Progenitor cell of endocrine pancreas (in vitro differentiated cells): ENCODE measurements at regions not wholly inside any gene's neighbourhood (a gene's known extent, or its start where the extent isn't known, plus 50 kb on each side); places are given as distances from the start of the nearest gene placed in this dataset.

Source experiments
- DNase-seq: peaks from one replicate; pipeline ENCODE4 v3.0.0; 2021; ENCODE audit warnings: low spot score; ENCODE audit not compliant: unreplicated experiment
- H3K27ac Mint-ChIP-seq: 2 replicates; pipeline ENCODE4 v1.8.0; 2021; ENCODE audit warnings: mild to moderate bottlenecking, moderate library complexity, mixed read lengths
- H3K27me3 Mint-ChIP-seq: 2 replicates; pipeline ENCODE4 v1.8.0; 2021; ENCODE audit warnings: mixed read lengths
- H3K36me3 Mint-ChIP-seq: 2 replicates; pipeline ENCODE4 v1.8.0; 2022; ENCODE audit warnings: mixed read lengths; ENCODE audit not compliant: insufficient read depth
- H3K4me1 Mint-ChIP-seq: 2 replicates; pipeline ENCODE4 v1.8.0; 2021; ENCODE audit warnings: low read depth, mixed read lengths
- H3K4me3 Mint-ChIP-seq: 2 replicates; pipeline ENCODE4 v1.8.0; 2021; ENCODE audit warnings: low read depth, mild to moderate bottlenecking, moderate library complexity, mixed read lengths
- H3K9me3 Mint-ChIP-seq: 2 replicates; pipeline ENCODE4 v1.8.0; 2021; ENCODE audit warnings: low read depth, mixed read lengths
- CTCF ChIP-seq: fragments of 200-600 bp; sonication (generic); IDR thresholded peaks from one replicate; pipeline ENCODE4 v1.5.0; 2021; ENCODE audit warnings: antibody characterized with exemption, mild to moderate bottlenecking; ENCODE audit not compliant: unreplicated experiment

GRCh38 chr18:50444539-50444938, 69.7 kb downstream of the SKA1 start:
- Mint-ChIP-seq H3K9me3 (peaks cover 7% of the 10 kb centered on the region), H3K27ac (no peak overlapping the region), H3K27me3 (no peaks in the 10 kb centered on the region), H3K4me3 (no peak overlapping the region), H3K36me3 (peaks cover 5% of the 10 kb centered on the region), H3K4me1 (peaks cover 13% of the 10 kb centered on the region)
- no peak for TF ChIP-seq CTCF
- DNase-seq, result no peak

GRCh38 chr18:50446629-50447028, 71.8 kb downstream of the SKA1 start:
- no peaks in the 10 kb centered on the region for H3K4me1 Mint-ChIP-seq
- H3K27ac Mint-ChIP-seq, result no peak overlapping the region
- no peak for TF ChIP-seq CTCF
- H3K4me3 Mint-ChIP-seq, result no peak overlapping the region
- peaks cover 7% of the 10 kb centered on the region for H3K9me3 Mint-ChIP-seq
- DNase-seq, result no peak
- H3K36me3 Mint-ChIP-seq, result peaks cover 5% of the 10 kb centered on the region
- peaks cover 2% of the 10 kb centered on the region for H3K27me3 Mint-ChIP-seq

- peaks cover 5% of the 10 kb centered on the region for H3K36me3 Mint-ChIP-seq
- H3K27me3 Mint-ChIP-seq, result peaks cover 2% of the 10 kb centered on the region
- H3K4me1 Mint-ChIP-seq, result no peaks in the 10 kb centered on the region
- H3K27ac Mint-ChIP-seq, result no peak overlapping the region
- no peak for TF ChIP-seq CTCF
- peaks cover 7% of the 10 kb centered on the region for H3K9me3 Mint-ChIP-seq
- DNase-seq, result no peak
- H3K4me3 Mint-ChIP-seq, result no peak overlapping the region
These were observed 72.4 kb downstream of the SKA1 start for GRCh38 chr18:50447102-50447741.

GRCh38 chr18:50447952-50448351, 73.1 kb downstream of the SKA1 start:
- Mint-ChIP-seq H3K4me1 (no peaks in the 10 kb centered on the region), H3K9me3 (peaks cover 7% of the 10 kb centered on the region), H3K27me3 (peaks cover 2% of the 10 kb centered on the region), H3K36me3 (peaks cover 5% of the 10 kb centered on the region), H3K4me3 (no peak overlapping the region), H3K27ac (no peak overlapping the region)
- no peak for TF ChIP-seq CTCF
- DNase-seq, result no peak

GRCh38 chr18:50451100-50451842, 76.4 kb downstream of the SKA1 start:
- Mint-ChIP-seq H3K4me1 (peaks cover 18% of the 10 kb centered on the region), H3K4me3 (no peak overlapping the region), H3K36me3 (no peaks in the 10 kb centered on the region), H3K27ac (no peak overlapping the region), H3K9me3 (no peaks in the 10 kb centered on the region), H3K27me3 (peaks cover 2% of the 10 kb centered on the region)
- DNase-seq, result no peak
- TF ChIP-seq CTCF, result no peak
